GM12875 (cell line): ENCODE measurements at regions not wholly inside any gene's neighbourhood (a gene's known extent, or its start where the extent isn't known, plus 50 kb on each side); places are given as distances from the start of the nearest gene placed in this dataset.

ENCODE experiments used
- H3K4me3 ChIP-seq: one replicate; pipeline ENCODE4 v1.5.1; 2011; ENCODE audit warnings: low read depth, low read length, control low read depth
- TF ChIP-seq, protein P1 (sequence below): IDR thresholded peaks from 2 replicates; pipeline ENCODE4 v1.5.1; 2011; ENCODE audit warnings: low read depth, mild to moderate bottlenecking, control low read depth, inconsistent platforms, low read length, moderate library complexity, borderline replicate concordance; ENCODE audit not compliant: insufficient read depth

DNA sequence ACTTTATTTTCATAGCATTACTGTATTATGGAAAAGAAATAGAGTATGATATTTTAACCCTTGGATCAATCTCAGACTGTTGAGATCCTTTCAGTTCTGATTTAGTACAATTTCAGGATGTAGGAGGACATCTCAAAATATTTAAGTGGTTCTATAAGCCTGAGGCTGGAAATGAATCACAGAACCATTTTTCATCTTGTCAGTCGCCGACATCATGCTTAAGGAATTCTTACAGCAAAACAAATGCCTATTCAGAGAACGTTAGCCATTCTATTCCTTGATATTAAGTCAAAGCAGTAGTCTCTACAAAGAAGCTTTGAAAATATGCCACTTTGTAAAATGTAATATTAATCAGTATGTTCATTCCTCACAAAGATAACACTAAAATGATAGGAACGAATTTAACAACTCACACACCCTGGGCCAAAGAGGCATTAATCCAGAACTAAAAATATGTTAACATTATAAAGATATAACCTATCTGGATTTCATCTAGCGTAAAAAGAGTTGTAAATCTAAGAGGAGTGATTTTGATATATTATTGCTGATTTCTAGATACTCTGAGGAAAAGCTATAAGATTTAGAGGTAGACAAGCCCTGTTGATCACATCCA lies 152.0 kb downstream of the GASK1B start:
- TF ChIP-seq, protein P1, sequence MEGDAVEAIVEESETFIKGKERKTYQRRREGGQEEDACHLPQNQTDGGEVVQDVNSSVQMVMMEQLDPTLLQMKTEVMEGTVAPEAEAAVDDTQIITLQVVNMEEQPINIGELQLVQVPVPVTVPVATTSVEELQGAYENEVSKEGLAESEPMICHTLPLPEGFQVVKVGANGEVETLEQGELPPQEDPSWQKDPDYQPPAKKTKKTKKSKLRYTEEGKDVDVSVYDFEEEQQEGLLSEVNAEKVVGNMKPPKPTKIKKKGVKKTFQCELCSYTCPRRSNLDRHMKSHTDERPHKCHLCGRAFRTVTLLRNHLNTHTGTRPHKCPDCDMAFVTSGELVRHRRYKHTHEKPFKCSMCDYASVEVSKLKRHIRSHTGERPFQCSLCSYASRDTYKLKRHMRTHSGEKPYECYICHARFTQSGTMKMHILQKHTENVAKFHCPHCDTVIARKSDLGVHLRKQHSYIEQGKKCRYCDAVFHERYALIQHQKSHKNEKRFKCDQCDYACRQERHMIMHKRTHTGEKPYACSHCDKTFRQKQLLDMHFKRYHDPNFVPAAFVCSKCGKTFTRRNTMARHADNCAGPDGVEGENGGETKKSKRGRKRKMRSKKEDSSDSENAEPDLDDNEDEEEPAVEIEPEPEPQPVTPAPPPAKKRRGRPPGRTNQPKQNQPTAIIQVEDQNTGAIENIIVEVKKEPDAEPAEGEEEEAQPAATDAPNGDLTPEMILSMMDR: no peak
- no peak overlapping the region for H3K4me3 ChIP-seq

DNA sequence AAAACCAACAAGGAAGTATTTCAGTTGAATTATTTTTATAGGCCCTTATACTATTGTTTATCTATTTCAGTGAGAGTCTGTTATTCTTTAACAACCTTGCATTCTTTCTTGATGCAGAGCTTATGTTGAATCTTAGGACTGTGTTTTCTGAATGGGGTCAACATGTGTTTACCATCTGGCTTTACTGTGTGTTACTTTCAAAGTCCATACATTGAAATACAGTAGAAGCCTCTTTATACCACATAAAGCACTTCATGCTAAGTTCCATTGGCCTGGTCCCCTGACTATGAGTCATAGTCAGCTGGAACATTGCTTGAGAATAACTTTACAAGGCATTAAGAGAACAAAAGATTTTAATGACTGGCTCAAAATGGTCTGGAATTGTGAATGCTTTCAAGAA lies 152.6 kb downstream of the GASK1B start:
- no peak overlapping the region for H3K4me3 ChIP-seq
- TF ChIP-seq, protein P1: no peak

DNA sequence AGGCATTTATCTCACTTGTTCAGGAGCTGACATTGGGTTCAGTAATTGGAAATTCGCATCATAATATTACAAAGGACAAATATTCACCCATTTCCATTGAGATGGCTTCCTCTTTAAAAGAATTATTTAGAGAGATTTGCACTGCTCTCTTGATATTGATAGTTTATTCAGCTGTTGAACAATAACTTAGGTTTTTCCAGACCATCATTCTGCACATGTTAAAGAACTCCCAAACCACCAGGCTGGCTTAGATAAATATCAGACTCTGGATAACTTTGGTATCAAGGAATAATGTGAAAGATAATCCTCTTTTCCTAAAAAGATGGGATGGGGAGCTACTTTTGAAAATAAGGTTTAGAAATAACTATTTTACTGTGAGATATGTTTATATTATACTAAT lies 154.0 kb downstream of the GASK1B start:
- TF ChIP-seq, protein P1: no peak
- H3K4me3 ChIP-seq: no peak overlapping the region

DNA sequence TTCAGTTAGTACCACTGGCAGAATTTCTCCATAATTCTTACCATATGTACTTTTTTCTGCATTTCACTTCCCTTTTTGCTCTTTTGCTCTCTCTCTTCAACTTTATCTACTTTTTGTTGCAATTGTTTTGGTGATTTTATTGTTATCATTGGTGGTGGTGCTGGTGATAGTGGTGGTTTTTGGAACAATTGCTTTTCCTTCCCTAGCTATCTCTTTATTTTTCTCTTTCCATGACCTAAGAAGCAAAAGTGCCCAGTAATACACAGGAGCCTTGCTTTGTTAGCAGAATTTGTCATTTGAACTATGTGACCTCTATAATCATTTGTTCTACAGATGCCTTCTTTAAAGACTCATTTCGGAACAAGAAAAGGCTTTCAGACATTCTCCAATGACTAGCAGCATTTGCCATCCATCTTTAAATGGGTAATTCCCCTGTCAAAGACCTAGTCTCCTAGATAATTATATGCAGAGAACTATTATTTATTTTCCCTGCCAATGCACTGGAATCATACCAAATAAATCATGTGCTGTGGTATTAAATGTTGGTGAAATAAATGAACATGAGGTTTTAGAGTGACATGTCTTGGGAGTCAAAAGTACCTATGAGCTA lies 154.5 kb downstream of the GASK1B start:
- TF ChIP-seq, protein P1: no peak
- H3K4me3 ChIP-seq: no peak overlapping the region

DNA sequence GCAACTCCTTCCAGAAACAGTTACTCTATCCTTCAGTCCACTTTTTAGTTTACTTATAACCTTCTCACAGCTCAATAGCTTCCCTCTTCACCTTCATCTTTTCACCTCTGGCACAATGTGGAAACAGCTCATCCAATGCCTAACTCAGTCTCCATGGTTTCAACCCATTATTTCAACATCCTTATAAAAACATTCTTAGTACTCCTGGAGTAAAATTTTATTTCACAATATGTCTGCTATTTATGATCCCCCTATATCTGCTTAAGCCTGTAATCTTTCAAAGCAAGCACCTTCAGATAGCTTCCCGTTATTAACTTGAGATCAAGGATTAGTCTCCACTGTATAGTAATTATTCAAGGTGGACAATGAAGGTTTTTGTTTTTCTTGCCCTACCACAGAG lies 156.3 kb downstream of the GASK1B start:
- H3K4me3 ChIP-seq: no peak overlapping the region
- TF ChIP-seq, protein P1: no peak

DNA sequence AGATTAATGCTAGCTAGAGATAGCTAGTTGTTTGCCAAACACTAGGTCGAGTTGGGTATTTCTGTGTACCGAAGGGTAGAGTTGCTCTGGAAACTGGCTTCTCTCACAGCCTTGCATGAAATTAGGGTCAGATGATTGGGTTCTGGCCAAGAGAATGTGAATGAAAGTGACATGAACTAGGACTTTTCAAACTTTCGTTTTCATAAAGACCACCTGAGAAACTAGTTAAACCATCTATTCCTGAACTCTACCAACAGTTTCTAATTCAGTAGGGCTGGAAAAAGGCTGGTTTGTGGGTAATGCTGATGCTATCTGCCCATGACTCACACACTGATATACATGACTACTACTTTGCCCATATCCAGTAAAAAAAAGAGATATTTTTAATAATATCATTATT lies 157.6 kb downstream of the GASK1B start:
- no peak overlapping the region for H3K4me3 ChIP-seq
- TF ChIP-seq, protein P1: no peak

DNA sequence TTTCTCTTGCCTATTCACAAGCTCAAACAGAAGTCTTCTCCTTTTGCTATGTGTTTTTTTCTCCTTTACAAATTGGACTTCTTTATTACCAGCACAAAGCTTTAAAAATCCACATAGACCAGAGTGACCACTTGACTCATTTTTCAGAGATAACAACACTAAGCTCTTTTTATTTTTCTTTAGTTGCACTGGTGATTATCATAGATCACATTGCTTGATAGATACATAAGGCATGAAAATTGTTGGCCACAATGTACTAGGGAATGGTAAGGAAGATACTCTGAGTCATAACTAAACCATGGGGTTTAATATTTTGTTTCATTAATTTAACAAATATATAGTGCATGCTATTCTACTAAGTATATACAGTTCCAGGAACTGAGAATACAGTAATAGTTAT lies 159.0 kb downstream of the GASK1B start:
- TF ChIP-seq, protein P1: no peak

More for the DNA sequence above, 159.0 kb downstream of the GASK1B start:
- H3K4me3 ChIP-seq: no peak overlapping the region
